Stimulated activated CD4-positive, alpha-beta T cell treated with anti-CD3 and anti-CD28 coated beads, TNF-alpha, amount 100 ng/mL, for 1 hour (primary cell): ENCODE measurements at regions not wholly inside any gene's neighbourhood (a gene's known extent, or its start where the extent isn't known, plus 50 kb on each side); places are given as distances from the start of the nearest gene placed in this dataset.

ENCODE experiments used
- DNase-seq, 3 donors: peaks; one replicate each; pipeline ENCODE4 v3.0.0-alpha.2; 2020; ENCODE audit warnings: low read depth in 3 of 3, low spot score in 1 of 3

DNA sequence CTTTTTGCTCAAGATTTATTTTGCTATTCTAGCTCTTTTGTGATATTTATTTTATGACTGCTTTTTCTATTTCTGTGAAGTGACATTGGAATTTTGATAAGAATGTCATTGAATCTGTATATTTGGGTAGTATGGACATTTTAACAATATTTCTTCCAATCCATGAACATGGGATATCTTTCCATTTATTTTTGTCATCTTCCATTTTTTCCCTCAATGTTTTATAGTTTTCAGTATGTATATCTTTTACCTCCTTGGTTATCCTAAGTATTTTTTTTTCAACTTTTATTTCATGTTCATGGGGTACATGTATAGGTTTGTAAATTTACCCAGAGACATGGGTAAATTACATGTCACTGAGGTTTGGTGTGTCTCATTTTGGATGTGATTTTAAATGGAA, 74.1 kb upstream of the PREP start:
- no peak for DNase-seq

DNA sequence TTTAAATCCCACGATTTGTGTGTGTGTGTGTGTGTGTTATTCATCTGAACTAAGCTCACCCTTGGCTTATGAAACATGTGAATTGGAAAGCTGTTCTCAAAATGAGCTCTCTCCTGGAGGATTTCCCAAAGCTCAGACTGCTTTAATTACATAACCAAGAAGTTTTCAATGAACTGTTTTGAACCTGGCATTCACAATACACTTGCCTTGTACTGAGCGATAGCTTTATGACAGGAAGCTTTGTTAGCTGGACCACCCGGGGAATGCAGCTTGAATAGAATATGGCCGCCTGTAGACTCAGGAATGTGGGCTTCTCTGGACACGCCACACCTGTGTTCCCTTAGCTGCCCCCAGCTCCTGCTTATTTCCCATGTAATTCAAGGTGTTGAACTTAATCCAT, 71.4 kb upstream of the PREP start:
- no peak for DNase-seq

DNA sequence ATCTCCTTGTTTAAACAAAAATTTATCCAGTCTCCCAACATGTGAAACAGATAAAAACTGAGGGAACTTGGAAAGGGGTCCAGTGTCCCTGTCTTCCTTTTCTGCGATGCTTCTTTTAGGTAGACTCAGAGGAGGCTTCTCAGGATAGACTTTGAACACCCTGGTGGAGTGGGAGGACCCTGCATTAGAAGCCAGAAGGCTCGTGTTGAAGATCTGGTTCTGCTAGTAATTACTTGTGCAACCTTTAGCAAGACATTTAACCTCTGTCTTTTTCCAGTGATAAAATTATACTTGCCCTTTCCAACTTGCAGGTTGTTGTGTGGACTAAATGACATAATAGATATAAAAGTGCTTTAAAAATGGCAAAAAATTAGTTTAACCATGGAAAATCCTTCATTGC, 67.1 kb upstream of the PREP start:
- no peak for DNase-seq

GRCh38 chr6:105468850-105469249, 66.0 kb upstream of the PREP start:
- DNase-seq = no peak

DNA sequence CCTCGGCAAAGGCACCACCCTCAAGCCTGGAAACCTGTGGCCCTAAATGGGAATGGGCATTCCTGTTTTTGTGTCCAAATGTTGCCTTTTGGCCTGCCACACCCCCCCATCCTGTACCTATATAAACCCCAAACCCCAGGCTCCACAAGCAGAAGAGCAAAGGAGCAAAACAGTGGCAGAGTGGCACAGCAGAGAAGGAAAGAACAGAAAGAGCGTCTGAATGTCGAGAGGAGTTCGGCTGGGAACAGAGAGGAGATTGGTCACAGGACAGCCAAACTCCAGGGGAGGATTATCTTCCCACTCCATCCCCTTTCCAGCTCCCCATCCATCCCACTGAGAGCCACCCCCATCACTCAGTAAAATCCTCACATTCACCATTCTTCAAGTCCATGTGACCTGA, 58.0 kb upstream of the PREP start:
- no peak for DNase-seq

DNA sequence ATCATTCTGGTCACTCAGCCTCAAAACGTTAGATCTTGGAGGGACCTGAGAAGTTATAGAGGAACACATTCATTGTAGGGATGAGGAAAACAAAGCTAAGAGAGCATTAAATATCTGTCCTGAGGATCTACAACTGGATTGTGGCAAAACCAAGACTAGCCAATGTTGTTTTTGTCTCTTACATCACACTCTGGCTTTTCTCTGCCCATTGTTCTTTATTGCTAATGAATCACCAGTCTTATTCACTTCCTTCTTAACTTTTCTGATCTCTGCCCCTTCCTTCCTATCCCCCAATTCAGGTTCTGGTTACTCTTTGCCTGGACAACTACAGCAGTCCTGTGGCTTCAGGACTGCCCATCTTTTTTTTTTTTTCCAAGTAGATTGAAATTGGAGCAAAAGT, 57.0 kb upstream of the PREP start:
- DNase-seq = no peak

GRCh38 chr6:105459049-105459448, 56.2 kb upstream of the PREP start:
- no peak for DNase-seq

DNA sequence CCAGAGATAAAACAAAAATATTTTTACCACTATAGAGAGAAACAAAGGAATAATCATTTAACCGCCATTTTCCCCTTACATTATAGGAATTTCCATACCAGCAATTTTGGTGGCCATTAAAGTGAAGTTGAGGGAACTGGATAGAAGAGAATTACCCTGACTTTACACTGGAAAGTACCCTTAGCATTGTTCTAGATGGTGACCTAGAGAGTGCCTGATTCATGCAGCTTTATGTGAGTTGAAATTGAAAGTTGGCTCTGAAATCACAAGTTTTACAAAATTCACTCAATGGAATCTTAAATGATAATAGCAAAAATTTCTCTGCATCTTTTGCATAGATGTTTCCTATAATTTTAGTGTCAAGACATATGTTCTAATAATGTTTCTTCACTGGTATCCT, 55.7 kb upstream of the PREP start:
- DNase-seq = no peak

DNA sequence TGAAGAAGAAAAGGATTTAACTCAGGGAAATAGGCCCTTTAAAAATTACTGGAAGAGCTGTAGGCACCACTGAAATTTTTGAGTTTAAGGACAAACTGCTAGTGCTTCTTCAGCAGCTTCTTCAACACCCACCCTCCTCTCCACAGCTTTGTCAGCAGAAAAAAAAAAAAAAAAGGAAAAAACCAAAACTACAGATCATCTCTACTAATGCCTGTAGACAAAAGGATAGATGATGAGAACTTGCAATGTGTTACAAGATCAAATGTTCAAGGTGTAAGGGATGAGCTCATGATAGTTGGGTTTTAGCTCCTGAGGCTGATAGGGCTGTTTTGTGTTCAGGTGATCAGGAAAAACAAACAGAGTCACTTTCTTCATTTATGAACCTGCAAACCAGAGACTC, 55.2 kb upstream of the PREP start:
- DNase-seq = no peak

DNA sequence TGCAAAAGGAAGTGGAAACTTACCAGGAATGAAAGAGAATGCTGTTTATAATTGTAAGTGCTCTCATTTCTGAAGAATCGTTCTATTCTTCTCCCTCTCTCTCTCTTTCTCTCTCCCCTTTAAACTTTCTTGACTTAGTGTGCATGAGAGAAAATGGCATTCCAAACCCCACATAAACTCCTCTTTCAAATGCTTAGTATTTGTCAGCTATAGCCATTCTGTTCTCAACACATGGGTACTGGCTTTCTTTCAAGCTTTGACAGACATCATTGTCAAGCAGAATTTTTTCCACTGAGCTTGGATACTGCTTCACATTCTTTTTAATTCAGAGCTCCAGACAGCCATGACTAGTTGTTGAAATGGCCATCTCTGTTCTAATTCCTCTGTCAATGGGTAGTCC, 51.1 kb upstream of the PREP start:
- DNase-seq = no peak

DNA sequence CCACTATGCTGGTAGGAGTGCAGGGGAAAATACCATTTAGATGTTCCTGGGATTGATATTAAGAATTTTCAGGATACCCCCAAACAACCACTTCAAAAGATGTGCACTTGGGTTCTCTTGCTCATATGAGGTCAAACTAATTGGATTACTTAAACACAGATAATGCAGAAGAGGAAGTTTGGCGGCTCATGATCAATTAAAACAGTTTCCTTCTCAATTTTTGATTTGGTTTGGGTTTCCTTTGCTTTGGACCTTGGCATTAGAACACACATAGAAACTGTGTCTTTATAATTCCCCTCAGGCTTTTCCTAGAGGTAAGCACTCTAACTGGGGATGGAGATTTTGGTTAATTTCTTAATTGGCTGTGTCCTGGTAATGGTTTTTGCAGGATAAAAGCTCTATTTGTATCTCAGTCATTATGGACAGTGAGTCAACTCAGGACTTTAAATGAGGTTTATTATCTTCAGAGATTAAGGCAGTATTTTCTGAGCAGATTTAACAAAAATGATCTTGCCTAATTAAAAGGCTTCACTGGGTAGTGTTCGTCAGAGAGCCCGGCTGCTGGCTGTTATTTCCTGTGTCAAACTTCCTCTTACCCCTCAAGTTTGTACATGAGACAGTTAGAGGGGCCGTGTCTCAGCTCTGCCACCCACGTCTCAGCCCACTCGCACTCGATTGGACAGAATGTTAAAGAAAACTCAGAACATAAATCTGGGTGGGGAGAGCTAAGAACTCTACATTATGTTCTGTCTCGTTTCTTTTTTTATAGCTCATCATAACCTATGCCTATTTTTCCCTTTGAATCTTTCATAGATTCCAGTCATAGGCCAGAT, 50.3 kb upstream of the PREP start:
- DNase-seq = peak in 1 of 3 donors; percentile 1
